ENCODE measurements at regions not wholly inside any gene's neighbourhood (a gene's known extent, or its start where the extent isn't known, plus 50 kb on each side); places are given as distances from the start of the nearest gene placed in this dataset.

DNA sequence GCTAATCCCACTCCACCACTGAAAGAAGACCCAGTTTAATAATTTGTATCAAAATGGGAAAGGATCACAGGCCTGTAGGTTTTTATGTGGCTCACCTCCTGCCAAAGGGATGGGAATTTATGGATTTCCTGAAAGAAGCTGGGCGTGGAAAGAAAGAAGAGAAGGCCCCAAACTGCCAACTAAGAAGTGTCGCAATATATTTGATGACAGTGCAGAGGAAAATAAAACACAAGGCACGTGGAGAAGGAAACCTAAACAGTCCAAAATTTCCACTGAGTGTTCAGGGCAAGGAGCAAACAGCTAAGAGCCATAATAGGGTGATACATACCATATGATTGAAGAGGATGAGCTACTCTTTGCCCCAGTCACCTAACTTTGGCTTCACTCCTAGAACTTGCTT, 667.2 kb downstream of the GATA3 start:
- DNase-seq (ENCODE audit: low spot score) (no peak), ATAC-seq (no peak)

DNA sequence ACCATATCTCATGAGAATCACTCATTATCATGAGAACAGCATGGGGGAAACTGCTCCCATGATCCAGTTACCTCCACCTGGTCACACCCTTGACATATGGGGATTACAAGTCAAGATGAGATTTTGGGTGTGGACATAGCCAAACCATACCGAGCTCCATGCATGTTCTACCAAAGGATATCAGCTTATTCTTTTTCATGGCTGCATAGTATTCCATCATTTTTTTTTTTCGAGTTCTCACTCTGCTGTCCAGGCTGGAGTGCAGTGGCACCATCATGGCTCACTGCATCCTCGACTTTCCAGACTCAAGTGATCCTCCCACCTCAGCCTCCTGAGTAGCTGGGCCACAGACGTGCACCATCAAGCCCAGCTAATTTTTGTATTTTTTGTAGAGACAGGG, 668.3 kb downstream of the GATA3 start:
- DNase-seq (ENCODE audit: low spot score) (no peak), ATAC-seq (no peak)

DNA sequence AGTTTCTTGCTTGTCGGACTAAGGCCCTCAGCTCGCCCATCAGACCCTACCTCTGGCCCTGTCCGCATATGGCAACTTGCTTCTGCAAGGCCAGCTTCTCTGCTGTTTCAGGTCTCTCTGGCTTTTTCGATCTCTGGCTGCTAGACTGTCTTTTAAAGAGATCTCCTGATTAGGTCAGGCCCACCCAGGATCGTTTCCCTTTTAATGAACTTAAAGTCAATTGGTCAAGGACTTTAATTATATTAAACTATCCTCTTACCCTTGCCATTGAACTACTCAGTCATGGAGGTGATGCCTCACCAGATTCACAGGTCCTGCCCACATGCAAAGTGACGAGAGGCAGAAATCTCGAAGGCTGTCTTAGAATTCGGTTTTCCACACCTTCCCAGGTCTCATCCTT, 670.9 kb downstream of the GATA3 start:
- ATAC-seq (no peak), DNase-seq (ENCODE audit: low spot score) (no peak)

DNA sequence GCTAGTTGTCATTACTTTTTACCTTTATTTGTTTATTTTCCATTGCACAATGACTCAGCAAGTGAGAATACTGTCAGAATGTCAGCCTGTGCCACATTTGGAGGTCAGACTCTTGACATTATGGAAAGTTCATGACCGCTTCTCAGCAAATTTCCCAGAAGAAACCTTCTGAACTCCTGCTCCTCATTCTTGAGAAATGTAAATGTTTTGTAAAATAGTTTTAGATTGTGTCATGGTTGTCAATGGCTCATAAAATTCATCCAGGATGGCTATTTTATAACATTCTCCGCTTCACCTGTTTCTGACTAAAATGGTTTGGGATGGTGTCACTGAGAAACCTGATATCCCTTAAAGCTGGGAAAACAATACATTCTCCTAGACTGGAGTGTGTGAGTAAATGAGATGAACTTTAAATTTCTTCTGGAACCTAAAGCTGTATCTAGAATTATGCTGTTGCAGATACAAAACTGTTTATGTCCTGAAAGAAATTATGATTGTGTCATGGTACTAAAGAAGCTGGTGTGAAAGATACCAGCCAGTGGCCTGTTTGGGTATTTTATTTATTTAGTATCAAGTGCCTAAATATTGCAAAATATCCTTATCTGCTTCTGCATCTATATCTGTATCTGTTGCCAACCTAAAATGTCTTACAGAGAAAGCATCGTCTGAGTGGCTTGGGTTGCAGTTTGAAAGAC, 671.7 kb downstream of the GATA3 start:
- ATAC-seq = no peak
- no peak for DNase-seq (ENCODE audit: low spot score)

DNA sequence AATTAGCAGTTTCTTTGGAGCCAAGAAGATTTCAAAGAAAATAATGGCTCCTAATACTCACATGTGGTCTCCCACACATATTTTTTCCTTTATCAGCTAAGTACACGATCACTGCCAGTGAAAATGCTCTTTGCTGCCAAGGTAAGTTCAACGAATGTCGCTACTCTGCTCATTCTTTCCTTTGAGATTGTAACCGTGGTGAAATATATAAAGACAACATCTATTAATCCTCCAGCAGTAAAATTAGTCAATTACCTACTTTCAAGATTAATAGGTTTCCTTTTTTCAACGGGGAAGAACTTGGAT, 672.2 kb downstream of the GATA3 start:
- ATAC-seq (no peak), DNase-seq (ENCODE audit: low spot score) (no peak)

DNA sequence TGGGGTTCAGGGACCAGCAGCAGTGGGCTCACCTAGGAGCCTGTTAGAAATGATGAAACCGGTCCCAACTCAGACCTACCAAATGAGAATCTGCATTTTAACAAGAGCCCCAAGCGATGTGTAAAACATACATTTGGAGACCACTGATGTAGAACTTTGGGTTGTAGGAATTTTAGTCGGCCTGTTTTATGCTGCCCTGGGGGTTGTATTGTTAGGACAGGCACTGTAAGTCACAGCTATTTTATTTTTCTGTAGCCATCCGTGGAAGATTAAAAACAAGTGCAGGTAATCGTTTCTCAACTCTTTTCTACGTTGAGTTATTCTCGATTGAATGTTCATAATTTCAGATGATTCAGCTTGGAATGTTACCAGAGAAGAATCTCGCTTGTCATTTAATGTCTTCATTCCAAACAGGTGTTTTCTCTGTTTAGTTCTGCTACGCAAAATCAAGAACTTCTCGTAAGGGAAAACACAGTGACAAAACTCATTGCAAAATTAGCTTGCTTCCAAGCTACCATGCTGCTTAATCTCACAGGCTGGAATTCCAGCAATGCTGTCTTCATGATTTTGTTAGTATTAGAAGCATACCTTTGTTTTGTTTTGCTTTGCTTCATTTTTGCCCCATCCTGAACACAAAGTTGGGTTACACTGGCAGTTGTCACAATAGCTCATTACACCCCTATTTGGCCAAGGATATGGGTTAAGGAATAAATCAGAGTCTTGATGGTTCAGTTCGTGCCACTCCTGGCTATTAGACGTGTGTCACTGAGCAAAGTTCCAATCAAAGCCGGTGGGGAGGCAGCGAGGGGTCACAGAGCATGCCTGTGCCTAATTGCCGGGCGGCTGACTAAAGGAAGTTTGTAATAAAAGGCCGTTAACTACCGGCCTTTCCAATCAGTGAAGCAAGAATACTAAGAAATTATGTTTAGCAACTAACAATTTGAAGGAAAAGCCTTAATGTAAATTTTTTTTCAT, 676.9 kb downstream of the GATA3 start:
- DNase-seq (ENCODE audit: low spot score) (no peak), ATAC-seq (no peak)

DNA sequence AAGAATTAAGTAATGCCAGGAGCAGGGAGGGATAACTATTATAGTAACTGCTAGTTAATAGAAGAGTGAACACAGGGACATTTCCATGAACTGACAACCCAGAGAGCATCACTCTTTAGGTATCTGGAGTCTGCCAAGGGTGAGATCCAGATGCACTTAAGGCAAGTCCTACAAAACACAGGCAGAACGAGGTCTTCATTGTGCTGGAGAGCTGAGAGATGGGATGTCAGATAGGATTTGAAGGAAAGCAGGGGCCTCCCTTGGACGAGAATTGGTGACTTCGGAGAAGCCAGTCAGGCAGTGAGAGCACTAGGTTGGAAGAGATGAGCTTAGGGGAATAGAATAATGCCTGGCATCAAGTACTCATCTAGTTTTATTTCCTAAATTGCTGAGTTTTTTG, 684.5 kb downstream of the GATA3 start:
- no peak for ATAC-seq

DNA sequence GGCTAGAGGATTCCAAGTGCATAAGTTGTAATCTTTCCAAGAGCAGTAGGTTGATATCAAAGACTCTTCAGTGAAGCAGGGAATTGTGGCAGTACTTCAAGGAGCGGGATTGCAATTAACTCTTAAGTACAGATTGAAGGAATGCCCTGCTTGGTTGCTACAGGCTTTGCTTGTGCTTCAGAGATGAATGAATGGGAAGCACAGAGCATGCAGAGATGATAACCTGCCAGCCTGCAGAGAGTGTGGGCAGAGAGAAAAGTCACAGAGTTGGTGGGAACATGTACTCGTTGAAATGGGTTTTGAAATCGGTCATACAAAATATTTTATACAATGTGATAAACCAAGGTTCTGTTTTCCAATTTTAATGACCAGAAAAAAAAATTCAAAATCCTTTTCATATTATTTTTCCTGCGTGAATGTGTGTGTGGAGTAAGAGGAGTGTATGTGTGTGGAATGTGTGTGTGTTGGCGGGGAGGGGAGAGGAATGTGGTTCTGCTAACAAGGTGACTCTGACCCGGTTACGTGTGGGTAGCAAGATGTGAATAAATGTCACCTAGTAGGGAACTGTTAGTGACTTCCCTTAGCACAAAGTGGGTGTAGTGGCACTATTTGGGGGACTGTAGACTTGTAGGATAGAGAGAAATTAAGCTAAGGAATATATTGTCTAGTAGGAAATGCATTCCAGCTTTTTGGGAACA, 697.8 kb downstream of the GATA3 start:
- DNase-seq (ENCODE audit: low spot score) (no peak), ATAC-seq (no peak)

More for the DNA sequence above, 684.5 kb downstream of the GATA3 start:
- DNase-seq (ENCODE audit: low spot score) = no peak

DNA sequence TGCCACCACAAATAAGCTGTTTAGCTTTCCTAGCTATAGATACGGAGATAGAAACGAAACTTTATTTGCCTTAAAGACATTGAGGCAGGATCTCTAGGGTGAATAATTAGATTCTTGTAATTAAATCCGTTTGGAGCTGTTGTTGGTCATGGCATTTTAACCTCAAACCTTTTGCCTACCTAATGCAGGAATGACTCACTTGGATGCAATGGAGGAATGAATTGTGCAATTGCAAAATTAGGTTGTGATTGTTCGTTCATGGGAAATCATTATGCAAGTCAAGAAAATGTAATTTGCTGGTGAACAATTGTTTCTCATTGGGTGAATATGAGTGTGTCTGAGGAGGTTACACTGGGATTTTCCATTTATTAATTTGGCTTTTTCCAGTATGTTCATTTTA, 703.5 kb downstream of the GATA3 start:
- ATAC-seq (no peak), DNase-seq (ENCODE audit: low spot score) (no peak)

DNA sequence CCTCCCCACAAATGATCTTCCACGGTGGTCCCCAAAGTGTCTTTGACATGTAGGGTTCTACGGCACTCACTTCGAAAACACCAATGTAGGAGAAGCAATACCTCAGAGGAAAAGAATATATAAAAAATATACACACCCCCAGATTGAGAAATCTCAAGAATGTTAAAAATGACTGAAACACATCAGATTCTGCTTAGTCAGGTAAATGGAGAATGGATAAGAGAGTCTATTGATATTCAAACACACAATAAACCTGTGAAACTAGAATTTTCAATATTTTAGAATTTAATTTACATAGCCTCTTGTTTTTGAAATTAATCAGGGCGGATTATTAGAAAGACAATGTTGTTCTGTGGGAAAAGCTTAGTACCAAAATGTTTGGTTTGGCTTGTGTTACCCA, 712.4 kb downstream of the GATA3 start:
- no peak for DNase-seq (ENCODE audit: low spot score)
- no peak for ATAC-seq

DNA sequence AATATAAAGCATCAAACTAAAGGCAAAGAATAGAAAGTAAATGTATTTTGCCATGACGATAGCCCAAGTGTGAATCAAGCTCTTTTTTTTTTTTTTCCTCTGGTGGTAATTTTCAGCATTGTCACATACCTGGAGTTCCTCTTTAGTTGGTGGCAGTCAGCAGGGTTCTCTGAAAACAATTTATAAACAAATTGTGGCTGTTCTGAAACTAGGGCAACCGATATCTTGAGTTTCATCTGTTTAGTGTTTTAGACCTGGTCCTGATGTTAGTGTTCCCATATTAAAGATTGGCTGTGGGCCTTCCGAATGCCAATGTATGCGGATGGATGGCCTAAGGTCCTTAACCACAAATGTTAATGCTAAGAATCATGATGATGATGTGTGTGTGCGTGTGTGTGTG, 713.1 kb downstream of the GATA3 start:
- ATAC-seq = no peak
- no peak for DNase-seq (ENCODE audit: low spot score)

DNA sequence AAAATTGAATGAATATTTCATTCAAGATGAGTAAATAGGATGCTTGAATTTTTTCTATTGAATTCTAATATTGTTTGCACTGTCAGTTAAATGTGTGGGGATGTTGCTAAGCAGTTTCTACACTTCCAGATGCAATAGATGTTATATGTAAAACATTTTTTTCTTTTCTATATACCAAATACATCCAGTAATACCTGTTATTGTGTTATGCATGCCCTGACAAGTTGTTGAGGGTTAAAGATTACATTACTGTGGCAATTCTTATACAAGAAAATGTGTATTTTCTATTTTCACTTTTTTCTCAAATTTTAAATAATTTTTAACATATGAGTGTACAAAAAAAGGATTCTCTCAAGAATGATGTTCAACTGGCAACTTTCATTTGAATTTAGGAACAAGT, 713.9 kb downstream of the GATA3 start:
- DNase-seq (ENCODE audit: low spot score) (no peak), ATAC-seq (no peak)

DNA sequence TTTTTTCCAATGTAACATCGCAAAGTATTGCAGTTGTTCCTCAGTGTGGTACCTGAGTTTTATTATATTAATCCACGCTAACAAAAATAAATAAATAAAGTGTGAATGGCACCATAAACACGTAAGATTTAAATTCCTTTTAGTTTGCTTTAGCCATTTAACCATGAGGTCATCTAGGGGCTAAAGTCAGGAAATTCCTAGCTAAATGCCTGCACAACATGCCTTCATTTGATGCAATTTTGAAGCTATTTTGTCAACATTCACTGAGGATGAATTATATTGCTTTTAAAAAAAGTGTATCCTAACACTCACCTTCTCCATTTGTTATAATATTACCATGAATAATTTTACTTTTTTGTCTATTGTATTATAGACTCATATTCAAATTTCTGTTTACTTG, 714.4 kb downstream of the GATA3 start:
- no peak for DNase-seq (ENCODE audit: low spot score)
- ATAC-seq = no peak

DNA sequence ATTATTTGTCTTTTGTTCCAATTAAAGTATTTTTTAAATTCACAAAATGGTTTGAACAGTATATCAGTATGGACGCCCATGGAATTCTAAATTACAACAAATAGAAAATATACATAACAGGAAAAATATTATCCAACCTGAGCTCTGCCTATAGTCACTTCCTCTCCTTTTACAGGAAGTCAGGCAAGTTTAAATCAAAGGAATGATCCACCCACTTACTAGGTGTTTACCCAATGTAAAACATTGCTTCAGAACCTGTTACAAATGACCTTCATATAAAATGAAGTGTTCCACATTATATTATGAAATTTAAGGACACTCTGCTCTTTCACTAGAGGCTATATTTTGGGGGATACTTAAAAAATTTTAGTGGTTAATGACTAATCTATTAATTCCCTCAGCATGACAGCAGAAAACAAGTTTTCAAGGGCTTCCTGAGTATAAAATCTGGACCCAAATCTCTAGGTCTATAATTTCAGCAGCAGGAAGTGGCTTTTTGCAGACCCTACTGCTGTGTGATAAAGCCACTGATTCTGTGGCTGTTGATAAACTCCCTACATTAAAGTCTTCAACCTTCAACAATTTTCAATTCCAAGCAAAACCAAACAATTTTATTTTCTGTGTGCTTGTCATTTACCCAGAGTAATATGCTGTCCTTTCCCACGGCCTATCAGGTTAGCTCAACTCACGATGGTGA, 722.6 kb downstream of the GATA3 start:
- no peak for ATAC-seq
- no peak for DNase-seq (ENCODE audit: low spot score)

DNA sequence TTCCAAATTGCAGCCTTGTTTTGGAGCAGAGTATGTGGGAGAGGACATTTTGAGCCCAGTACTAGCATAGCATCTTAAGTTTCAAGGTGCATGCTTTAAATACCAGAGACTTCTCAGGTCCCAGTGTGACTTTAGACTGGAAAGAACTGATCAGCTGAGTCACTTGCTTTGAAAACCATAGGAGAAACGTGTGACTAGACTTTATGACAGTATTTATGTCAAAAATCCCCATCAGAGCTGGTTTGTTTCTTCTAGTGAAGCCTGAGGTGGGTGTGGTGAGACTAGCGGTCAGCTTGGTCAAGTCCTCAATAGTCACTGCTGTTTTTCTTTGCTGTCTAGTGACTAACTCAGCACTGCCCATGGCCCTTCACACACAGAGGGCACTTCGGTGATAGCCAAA, 724.2 kb downstream of the GATA3 start:
- no peak for ATAC-seq
- DNase-seq (ENCODE audit: low spot score) = no peak

DNA sequence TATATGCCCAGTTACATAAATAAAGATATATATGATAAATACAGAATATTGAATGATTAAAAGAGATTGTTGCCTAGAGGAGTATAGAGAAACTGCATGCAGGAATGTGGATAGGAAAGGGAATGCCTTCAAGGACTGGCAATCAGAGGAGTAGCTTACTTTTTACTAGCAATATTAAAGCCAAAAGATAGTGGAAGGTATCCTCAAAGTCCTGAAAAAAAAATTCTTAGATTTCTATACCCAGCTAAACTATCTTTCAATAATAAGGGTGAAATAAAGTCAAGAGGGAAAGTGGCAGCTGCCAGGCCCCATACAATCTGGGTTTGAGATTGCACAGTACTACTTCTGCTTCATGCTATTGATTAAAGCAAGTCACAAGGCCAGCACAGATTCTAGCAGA, 733.2 kb downstream of the GATA3 start:
- ATAC-seq = no peak

DNA sequence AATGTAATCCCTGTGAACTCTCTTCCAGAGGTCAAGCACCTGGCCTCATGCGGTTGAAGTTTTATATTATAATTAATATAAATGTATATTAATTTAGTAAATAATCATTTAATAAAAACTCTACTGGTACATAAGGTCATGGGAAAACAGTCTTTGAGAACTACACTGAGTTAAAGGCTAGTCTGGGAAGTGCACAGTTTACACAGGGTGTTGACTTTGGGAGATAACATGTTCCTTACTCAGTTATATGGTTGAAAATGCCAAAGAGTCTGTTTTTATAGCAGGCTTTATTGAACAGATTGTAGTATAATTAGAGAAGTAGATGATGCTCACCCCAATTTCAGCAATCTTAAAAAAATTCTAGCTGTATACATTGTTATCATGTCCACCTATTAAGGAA, 735.9 kb downstream of the GATA3 start:
- ATAC-seq (no peak), DNase-seq (ENCODE audit: low spot score) (no peak)

More for the DNA sequence above, 733.2 kb downstream of the GATA3 start:
- DNase-seq (ENCODE audit: low spot score) = no peak

DNA sequence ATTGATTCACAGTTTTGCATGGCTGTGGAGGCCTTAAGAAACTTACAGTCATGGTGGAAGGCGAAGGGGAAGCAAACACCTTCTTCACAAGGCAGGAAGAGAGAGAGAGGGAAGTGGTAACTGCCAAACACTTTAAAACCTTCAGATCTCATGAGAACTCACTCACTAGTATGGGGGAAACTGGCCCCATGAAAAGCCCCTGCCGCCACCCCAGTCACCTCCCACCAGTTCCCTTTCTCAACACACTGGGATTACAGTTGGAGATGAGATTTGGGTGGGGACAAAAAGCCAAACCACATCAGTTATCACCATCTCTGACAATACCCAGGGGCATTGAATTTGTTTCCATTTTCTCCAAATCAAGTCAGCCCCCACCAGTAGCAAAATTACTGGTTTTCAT, 740.4 kb downstream of the GATA3 start:
- DNase-seq (ENCODE audit: low spot score) (no peak), ATAC-seq (no peak)

DNA sequence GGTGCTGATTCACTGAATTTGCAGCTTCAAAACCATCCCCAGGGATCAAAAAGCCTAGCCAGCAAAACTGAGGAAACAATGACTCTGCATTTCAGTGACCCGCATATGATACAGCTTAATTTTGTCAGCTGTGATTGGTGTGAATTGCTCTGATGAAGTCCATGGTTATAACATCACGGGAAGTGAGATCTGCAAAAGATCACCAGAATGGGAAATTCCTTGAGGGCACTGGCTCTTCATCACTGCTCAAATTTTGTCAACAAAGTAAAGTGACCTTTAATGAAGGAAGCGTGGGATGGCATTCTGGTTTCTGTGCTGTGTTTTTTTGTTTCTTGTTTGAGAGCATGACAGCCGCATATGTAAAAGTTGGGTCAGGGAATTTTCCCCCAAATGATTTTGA, 745.9 kb downstream of the GATA3 start:
- ATAC-seq = no peak
- no peak for DNase-seq (ENCODE audit: low spot score)

DNA sequence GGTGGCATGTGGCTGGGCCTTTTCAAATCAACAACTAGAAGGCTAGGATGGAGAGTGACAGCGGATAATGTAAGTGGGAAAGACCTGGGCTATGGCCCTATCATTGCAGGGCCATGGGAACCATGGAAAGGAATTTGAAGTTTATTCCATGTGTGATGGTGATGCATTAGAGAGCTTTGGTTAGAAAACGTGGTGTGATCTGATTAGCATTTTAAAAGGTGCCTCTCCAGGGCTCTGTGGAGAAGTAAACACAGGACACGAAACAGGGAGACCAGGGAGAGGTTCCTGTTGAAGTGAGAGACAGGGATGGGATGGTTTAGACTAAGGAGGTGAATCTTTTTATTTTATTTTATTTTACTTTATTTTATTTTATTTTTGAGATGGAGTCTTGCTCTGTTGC, 749.5 kb downstream of the GATA3 start:
- no peak for ATAC-seq
- no peak for DNase-seq (ENCODE audit: low spot score)

DNA sequence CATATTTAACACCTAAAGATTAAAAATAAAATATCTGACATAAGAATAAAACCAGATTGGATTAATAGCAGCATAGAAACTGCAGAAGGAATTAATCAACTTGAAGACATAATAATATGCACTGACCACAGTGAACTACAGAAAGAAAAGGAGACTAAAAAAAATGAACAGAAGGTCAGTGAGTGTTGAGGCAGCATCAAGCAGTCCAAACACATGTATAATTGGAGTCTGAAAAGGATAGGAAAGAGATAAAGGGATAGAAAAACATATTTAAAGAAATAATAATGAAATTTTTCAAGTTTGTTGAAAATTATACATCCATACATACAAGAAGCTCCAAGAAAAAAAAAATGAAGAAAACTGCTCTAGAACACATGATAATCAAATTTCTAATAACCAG, 756.2 kb downstream of the GATA3 start:
- no peak for DNase-seq (ENCODE audit: low spot score)
- no peak for ATAC-seq

Measured in left lobe of liver (tissue), 2 donors.